GM20000 (cell line): ENCODE measurements at regions not wholly inside any gene's neighbourhood (a gene's known extent, or its start where the extent isn't known, plus 50 kb on each side); places are given as distances from the start of the nearest gene placed in this dataset.
"Not testable (repeated sequence)": the region's sequence is repeated elsewhere in the genome, so short reads cannot be mapped to it uniquely, and the experiment has no call there.

Source experiments
- DNase-seq: peaks from one replicate; pipeline ENCODE4 v3.0.0; 2012; ENCODE audit warnings: low spot score
- TF ChIP-seq, protein P1 (sequence below): IDR thresholded peaks from 2 replicates; pipeline ENCODE4 v1.5.1; 2012; ENCODE audit warnings: mild to moderate bottlenecking, control low read depth; ENCODE audit errors: extremely low read depth, missing control alignments

DNA sequence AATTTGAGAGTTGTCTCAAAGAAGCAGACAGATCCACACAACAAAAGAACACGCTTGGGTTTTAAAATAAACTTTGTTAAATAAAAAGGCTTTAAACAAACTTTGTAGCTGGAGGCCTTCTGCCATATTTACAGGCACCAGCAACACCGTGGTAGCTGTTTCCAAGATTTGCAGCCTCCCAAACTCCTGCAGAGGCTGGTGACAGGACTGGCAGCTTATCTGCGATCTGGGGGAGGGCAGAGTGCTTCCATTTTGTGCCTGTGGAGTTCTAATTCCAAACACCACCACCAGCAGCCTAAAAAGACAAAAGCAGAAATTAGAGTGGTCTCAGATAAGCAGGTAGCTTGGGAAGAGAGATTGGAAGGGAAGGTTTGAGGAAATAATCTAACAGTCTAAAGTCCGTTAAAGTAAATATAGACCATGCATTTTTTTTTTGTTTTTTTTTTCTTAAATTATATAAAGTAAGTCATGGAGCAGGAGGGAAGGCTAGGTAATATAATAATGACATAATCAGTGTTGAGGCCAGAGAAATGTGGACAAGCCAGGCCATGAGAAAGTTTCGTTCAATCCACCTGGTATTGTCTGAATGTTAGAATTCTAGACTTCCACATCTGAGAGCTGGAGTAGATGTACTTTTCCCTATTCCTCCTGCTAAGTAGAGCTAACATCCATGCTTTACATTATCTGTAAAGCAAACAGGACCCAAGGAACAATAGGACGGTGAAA is 69.6 kb upstream of the TMEM132D start:
- TF ChIP-seq, protein P1, sequence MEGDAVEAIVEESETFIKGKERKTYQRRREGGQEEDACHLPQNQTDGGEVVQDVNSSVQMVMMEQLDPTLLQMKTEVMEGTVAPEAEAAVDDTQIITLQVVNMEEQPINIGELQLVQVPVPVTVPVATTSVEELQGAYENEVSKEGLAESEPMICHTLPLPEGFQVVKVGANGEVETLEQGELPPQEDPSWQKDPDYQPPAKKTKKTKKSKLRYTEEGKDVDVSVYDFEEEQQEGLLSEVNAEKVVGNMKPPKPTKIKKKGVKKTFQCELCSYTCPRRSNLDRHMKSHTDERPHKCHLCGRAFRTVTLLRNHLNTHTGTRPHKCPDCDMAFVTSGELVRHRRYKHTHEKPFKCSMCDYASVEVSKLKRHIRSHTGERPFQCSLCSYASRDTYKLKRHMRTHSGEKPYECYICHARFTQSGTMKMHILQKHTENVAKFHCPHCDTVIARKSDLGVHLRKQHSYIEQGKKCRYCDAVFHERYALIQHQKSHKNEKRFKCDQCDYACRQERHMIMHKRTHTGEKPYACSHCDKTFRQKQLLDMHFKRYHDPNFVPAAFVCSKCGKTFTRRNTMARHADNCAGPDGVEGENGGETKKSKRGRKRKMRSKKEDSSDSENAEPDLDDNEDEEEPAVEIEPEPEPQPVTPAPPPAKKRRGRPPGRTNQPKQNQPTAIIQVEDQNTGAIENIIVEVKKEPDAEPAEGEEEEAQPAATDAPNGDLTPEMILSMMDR = no peak
- no peak for DNase-seq

DNA sequence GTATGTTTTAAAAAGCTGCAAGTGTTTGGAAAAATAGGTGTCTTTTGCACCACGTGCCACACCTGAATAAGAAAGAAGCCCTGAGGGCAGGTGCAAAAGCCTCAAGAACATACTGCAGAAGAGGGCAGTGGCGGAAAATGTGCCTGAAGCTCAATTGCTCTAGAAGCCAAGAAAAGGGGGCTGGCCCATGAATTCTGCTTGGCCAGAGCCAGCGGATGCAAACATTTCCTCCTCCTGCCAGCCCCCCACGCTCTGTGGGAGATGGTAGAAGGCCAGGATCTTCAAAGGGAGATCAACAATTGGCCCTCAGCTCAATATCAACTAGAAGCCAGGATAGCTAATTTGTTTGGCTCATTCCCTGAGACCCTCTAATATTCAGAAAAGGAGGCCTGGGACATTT is 80.3 kb upstream of the TMEM132D start:
- DNase-seq = no peak
- TF ChIP-seq, protein P1 = no peak

DNA sequence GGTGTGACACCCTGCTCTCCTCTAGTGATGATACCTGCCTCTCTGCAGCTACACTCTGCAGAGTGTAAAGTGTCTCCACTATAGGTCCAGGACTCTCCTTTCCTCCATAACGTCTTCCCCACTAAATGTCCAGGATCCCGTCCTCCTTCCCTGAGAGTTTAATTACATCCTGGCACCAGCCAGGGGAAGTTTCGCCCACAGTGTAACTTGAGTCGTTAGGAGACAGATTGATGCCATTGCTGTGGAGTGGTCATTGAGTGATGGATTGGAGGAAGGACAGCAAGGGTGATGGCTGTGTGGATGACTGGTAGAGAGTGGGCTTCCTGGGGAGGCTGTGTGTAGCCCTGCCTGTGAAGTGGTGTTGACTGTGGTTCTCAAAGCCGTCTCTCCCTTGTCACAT is 84.0 kb upstream of the TMEM132D start:
- no peak for DNase-seq
- TF ChIP-seq, protein P1 = no peak

DNA sequence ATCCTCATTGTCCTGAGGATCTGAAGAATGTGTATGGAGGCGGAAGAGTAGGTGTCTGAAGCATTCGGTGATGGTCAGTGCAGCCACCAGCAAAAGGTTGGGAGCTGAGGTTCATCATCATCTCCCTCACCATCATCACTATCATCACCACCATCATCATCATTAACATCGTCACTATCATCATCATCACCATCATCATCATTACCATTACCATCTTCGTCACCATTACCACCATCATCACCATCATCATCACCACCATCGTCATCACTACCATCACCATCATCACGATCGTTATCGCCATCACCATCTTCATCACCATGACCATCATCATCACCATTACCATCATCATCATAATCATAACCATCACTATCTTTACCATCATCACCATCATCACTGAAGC is 90.8 kb upstream of the TMEM132D start:
- TF ChIP-seq, protein P1 = no peak
- DNase-seq = no peak

DNA sequence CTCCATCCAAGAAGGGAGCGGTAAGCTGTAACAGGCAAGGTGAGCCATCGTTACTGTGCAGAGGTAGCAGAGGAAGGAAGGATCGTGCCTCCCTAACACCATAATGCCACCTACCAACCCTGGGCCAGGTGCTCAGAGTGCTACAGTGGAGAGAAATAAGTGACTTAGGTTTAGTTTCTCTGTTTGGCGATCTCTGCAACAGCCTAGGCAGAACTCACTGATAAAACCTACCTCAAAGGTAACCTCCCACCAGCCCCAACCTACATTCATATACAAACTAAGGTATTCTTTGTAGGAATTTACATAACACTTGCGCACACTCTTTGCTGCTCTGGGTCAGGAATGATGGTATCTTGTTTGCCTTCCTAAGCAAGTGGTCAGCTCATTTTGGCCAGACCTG is 93.4 kb upstream of the TMEM132D start:
- DNase-seq = no peak
- TF ChIP-seq, protein P1 = no peak

DNA sequence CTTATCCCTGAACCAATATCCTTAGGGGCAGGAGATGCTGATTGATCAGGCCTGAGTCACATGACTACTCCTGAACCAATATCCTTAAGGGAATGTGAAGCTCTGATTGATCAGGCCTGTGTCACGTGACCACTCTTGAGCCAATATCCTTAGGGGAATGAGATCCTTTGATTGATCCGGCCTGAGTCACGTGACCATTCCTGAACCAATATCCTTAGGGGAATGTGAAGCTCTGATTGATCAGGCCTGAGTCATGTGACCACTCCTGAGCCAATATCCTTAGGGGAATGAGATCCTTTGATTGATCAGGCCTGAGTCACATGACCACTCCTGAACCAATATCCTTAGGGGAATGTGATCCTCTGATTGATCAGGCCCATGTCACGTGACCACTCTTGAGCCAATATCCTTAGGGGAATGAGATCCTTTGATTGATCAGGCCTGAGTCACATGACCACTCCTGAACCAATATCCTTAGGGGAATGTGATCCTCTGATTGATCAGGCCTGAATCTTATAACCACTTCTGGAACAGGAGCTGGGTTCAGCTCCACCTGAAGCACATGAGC is 100.6 kb upstream of the TMEM132D start:
- not testable (repeated sequence) for DNase-seq

DNA sequence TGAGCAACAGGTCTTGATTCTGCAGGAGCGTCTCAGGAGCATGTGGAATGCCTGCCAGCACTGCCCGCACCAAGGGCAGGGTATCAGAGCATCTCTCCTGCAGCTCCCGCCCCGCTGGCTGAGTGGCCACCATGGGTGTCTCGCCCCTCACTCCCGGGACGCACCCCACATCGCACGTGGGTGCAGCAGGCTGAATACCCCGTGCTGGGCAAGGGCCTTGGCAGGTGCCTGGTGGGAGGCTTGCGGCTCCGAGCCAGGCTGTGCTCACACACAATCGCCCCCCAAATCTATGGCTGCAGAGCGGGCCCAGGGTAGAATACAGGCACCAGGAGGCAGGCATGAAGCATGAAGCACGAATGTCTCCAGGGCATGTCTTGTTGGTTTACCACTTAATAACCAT is 103.9 kb upstream of the TMEM132D start:
- TF ChIP-seq, protein P1 = no peak
- DNase-seq = no peak

DNA sequence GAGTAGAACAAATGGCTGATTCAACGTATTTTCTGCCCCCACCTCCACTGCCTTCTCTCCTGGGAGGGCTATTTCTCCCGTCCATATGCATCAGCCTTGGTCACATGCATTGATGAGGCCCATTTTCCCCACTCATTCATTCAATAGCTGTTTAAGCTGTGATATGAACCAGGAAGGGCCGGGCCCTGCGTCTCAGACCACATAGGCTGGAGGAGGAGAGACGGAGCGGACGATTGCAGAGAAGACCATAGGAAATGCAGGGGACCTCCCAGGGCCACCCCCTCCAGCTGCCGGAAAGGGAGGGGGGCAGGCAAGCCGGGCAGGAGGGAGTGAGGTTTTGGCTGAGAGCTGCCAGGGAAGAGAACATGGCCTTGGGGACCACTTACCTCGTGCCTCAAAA is 104.4 kb upstream of the TMEM132D start:
- no peak for DNase-seq
- TF ChIP-seq, protein P1 = no peak
